GM23338 (cell line): ENCODE measurements at regions not wholly inside any gene's neighbourhood (a gene's known extent, or its start where the extent isn't known, plus 50 kb on each side); places are given as distances from the start of the nearest gene placed in this dataset.

Experiments used
- CREB1 ChIP-seq: fragments of 250-450 bp; sonication (Bioruptor Pico); IDR thresholded peaks from 2 replicates; pipeline ENCODE4 v1.5.0; 2020; ENCODE audit warnings: low read depth, mild to moderate bottlenecking, moderate library complexity
- EZH2 ChIP-seq: fragments of 200-600 bp; sonication (generic); IDR thresholded peaks from one replicate; pipeline ENCODE4 v1.8.0; 2017; ENCODE audit warnings: antibody characterized with exemption, mild to moderate bottlenecking, low read depth; ENCODE audit not compliant: unreplicated experiment
- EZH2phosphoT487 ChIP-seq: fragments of 200-600 bp; sonication (generic); IDR thresholded peaks from one replicate; pipeline ENCODE4 v1.8.1; 2018; ENCODE audit warnings: antibody characterized with exemption; ENCODE audit not compliant: unreplicated experiment
- JUNB ChIP-seq: IDR thresholded peaks from one replicate; pipeline ENCODE4 v1.6.1; 2016; ENCODE audit warnings: antibody characterized with exemption; ENCODE audit not compliant: unreplicated experiment
- POLR2AphosphoS5 ChIP-seq: IDR thresholded peaks from 2 replicates; pipeline ENCODE4 v1.6.1; 2016; ENCODE audit warnings: antibody characterized with exemption, low read depth
- STAT1 ChIP-seq: IDR thresholded peaks from one replicate; pipeline ENCODE4 v1.6.1; 2016; ENCODE audit warnings: antibody characterized with exemption; ENCODE audit not compliant: unreplicated experiment
- ZNF331 ChIP-seq: fragments of 250-450 bp; sonication (Bioruptor Pico); IDR thresholded peaks from 2 replicates; pipeline ENCODE4 v1.5.0; 2020; ENCODE audit warnings: low read depth, mild to moderate bottlenecking, moderate library complexity
- TF ChIP-seq, protein P1 (sequence below), 2 experiments: fragments of 200-600 bp in 1 of 2; sonication (generic) in 1 of 2; conservative IDR thresholded peaks; 2 replicates each; pipeline versions ENCODE4 v1.5.1 to v1.6.1; 2016 to 2017; ENCODE audit warnings: antibody characterized with exemption in 2 of 2, low read depth in 2 of 2, mild to moderate bottlenecking in 2 of 2, moderate library complexity in 1 of 2
- TF ChIP-seq, protein P2 (sequence below): IDR thresholded peaks from one replicate; pipeline ENCODE4 v1.6.1; 2018; ENCODE audit warnings: antibody characterized with exemption; ENCODE audit not compliant: unreplicated experiment
- TF ChIP-seq, protein P3 (sequence below): IDR thresholded peaks from 2 replicates; pipeline ENCODE4 v1.6.1; 2016; ENCODE audit warnings: antibody characterized with exemption
- TF ChIP-seq, protein P4 (sequence below): fragments of 250-450 bp; sonication (Bioruptor Pico); IDR thresholded peaks from 2 replicates; pipeline ENCODE4 v1.5.0; 2020; ENCODE audit warnings: mild to moderate bottlenecking, moderate library complexity

DNA sequence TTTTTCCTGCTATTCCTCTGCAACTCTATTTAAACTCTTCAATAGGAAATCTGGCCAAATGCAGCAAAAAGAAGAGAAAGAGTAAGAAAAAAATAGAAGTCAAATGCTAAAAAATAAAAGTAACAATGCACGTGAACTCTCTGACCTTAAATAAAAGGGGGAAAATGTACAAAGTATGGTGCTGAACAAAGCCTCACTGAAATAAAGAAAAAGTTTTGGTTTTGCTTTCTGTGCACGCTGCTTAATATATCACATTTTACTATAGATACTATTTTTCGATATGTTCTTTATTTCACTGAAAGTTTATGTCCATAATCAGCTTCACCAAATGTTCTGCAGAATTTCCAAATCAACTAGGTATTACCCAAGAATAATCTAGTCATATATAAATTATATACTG, 396.3 kb downstream of the CBLN2 start:
- TF ChIP-seq, protein P1, sequence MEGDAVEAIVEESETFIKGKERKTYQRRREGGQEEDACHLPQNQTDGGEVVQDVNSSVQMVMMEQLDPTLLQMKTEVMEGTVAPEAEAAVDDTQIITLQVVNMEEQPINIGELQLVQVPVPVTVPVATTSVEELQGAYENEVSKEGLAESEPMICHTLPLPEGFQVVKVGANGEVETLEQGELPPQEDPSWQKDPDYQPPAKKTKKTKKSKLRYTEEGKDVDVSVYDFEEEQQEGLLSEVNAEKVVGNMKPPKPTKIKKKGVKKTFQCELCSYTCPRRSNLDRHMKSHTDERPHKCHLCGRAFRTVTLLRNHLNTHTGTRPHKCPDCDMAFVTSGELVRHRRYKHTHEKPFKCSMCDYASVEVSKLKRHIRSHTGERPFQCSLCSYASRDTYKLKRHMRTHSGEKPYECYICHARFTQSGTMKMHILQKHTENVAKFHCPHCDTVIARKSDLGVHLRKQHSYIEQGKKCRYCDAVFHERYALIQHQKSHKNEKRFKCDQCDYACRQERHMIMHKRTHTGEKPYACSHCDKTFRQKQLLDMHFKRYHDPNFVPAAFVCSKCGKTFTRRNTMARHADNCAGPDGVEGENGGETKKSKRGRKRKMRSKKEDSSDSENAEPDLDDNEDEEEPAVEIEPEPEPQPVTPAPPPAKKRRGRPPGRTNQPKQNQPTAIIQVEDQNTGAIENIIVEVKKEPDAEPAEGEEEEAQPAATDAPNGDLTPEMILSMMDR (conservative IDR thresholded peaks at IDR 0.05; ENCODE audit: low read depth in 2 of 2) = no peak
- TF ChIP-seq POLR2AphosphoS5 = no peak
- no peak for TF ChIP-seq EZH2
- no peak for TF ChIP-seq CREB1 (CRISPR knock-in tag)
- no peak for TF ChIP-seq STAT1
- no peak for TF ChIP-seq EZH2phosphoT487
- TF ChIP-seq ZNF331 = no peak
- TF ChIP-seq, protein P2, sequence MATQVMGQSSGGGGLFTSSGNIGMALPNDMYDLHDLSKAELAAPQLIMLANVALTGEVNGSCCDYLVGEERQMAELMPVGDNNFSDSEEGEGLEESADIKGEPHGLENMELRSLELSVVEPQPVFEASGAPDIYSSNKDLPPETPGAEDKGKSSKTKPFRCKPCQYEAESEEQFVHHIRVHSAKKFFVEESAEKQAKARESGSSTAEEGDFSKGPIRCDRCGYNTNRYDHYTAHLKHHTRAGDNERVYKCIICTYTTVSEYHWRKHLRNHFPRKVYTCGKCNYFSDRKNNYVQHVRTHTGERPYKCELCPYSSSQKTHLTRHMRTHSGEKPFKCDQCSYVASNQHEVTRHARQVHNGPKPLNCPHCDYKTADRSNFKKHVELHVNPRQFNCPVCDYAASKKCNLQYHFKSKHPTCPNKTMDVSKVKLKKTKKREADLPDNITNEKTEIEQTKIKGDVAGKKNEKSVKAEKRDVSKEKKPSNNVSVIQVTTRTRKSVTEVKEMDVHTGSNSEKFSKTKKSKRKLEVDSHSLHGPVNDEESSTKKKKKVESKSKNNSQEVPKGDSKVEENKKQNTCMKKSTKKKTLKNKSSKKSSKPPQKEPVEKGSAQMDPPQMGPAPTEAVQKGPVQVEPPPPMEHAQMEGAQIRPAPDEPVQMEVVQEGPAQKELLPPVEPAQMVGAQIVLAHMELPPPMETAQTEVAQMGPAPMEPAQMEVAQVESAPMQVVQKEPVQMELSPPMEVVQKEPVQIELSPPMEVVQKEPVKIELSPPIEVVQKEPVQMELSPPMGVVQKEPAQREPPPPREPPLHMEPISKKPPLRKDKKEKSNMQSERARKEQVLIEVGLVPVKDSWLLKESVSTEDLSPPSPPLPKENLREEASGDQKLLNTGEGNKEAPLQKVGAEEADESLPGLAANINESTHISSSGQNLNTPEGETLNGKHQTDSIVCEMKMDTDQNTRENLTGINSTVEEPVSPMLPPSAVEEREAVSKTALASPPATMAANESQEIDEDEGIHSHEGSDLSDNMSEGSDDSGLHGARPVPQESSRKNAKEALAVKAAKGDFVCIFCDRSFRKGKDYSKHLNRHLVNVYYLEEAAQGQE = no peak
- TF ChIP-seq, protein P3, sequence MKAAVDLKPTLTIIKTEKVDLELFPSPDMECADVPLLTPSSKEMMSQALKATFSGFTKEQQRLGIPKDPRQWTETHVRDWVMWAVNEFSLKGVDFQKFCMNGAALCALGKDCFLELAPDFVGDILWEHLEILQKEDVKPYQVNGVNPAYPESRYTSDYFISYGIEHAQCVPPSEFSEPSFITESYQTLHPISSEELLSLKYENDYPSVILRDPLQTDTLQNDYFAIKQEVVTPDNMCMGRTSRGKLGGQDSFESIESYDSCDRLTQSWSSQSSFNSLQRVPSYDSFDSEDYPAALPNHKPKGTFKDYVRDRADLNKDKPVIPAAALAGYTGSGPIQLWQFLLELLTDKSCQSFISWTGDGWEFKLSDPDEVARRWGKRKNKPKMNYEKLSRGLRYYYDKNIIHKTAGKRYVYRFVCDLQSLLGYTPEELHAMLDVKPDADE = no peak
- no peak for TF ChIP-seq JUNB
- TF ChIP-seq, protein P4, sequence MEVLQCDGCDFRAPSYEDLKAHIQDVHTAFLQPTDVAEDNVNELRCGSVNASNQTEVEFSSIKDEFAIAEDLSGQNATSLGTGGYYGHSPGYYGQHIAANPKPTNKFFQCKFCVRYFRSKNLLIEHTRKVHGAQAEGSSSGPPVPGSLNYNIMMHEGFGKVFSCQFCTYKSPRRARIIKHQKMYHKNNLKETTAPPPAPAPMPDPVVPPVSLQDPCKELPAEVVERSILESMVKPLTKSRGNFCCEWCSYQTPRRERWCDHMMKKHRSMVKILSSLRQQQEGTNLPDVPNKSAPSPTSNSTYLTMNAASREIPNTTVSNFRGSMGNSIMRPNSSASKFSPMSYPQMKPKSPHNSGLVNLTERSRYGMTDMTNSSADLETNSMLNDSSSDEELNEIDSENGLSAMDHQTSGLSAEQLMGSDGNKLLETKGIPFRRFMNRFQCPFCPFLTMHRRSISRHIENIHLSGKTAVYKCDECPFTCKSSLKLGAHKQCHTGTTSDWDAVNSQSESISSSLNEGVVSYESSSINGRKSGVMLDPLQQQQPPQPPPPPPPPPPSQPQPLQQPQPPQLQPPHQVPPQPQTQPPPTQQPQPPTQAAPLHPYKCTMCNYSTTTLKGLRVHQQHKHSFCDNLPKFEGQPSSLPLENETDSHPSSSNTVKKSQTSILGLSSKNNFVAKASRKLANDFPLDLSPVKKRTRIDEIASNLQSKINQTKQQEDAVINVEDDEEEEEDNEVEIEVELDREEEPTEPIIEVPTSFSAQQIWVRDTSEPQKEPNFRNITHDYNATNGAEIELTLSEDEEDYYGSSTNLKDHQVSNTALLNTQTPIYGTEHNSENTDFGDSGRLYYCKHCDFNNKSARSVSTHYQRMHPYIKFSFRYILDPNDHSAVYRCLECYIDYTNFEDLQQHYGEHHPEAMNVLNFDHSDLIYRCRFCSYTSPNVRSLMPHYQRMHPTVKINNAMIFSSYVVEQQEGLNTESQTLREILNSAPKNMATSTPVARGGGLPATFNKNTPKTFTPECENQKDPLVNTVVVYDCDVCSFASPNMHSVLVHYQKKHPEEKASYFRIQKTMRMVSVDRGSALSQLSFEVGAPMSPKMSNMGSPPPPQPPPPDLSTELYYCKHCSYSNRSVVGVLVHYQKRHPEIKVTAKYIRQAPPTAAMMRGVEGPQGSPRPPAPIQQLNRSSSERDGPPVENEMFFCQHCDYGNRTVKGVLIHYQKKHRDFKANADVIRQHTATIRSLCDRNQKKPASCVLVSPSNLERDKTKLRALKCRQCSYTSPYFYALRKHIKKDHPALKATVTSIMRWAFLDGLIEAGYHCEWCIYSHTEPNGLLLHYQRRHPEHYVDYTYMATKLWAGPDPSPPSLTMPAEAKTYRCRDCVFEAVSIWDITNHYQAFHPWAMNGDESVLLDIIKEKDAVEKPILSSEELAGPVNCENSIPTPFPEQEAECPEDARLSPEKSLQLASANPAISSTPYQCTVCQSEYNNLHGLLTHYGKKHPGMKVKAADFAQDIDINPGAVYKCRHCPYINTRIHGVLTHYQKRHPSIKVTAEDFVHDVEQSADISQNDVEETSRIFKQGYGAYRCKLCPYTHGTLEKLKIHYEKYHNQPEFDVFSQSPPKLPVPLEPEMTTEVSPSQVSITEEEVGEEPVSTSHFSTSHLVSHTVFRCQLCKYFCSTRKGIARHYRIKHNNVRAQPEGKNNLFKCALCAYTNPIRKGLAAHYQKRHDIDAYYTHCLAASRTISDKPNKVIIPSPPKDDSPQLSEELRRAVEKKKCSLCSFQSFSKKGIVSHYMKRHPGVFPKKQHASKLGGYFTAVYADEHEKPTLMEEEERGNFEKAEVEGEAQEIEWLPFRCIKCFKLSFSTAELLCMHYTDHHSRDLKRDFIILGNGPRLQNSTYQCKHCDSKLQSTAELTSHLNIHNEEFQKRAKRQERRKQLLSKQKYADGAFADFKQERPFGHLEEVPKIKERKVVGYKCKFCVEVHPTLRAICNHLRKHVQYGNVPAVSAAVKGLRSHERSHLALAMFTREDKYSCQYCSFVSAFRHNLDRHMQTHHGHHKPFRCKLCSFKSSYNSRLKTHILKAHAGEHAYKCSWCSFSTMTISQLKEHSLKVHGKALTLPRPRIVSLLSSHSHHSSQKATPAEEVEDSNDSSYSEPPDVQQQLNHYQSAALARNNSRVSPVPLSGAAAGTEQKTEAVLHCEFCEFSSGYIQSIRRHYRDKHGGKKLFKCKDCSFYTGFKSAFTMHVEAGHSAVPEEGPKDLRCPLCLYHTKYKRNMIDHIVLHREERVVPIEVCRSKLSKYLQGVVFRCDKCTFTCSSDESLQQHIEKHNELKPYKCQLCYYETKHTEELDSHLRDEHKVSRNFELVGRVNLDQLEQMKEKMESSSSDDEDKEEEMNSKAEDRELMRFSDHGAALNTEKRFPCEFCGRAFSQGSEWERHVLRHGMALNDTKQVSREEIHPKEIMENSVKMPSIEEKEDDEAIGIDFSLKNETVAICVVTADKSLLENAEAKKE (CRISPR knock-in tag) = no peak
